H9 (cell line): ENCODE measurements at regions not wholly inside any gene's neighbourhood (a gene's known extent, or its start where the extent isn't known, plus 50 kb on each side); places are given as distances from the start of the nearest gene placed in this dataset.

Source experiments
- DNase-seq: peaks from one replicate; pipeline ENCODE4 v3.0.0-alpha.2; 2017
- H2AFZ ChIP-seq: one replicate; pipeline ENCODE4 v1.6.1; 2013; ENCODE audit warnings: mild to moderate bottlenecking, low read length, control low read depth, moderate library complexity
- H2AK5ac ChIP-seq: 2 replicates; pipeline ENCODE4 v1.6.1; 2013; ENCODE audit warnings: low read length, control low read depth, mixed read lengths; ENCODE audit not compliant: insufficient read length
- H2BK120ac ChIP-seq: one replicate; pipeline ENCODE4 v1.6.1; 2013; ENCODE audit warnings: low read depth, mild to moderate bottlenecking, low read length, control low read depth, inconsistent platforms; ENCODE audit not compliant: poor library complexity, severe bottlenecking
- H2BK12ac ChIP-seq: 2 replicates; pipeline ENCODE4 v1.6.1; 2013; ENCODE audit warnings: low read length, control low read depth, mixed read lengths, low read depth; ENCODE audit not compliant: insufficient read length
- H2BK15ac ChIP-seq: 2 replicates; pipeline ENCODE4 v1.6.1; 2013; ENCODE audit warnings: low read depth, low read length, control low read depth
- H2BK20ac ChIP-seq: one replicate; pipeline ENCODE4 v1.6.1; 2013; ENCODE audit warnings: low read depth, mild to moderate bottlenecking, low read length, control low read depth, inconsistent platforms; ENCODE audit not compliant: poor library complexity, severe bottlenecking
- H2BK5ac ChIP-seq: 2 replicates; pipeline ENCODE4 v1.6.1; 2013; ENCODE audit warnings: low read length, control low read depth, mixed read lengths; ENCODE audit not compliant: insufficient read length
- H3K14ac ChIP-seq: 2 replicates; pipeline ENCODE4 v1.6.1; 2013; ENCODE audit warnings: low read length, control low read depth; ENCODE audit not compliant: insufficient read depth
- H3K18ac ChIP-seq: 2 replicates; pipeline ENCODE4 v1.6.1; 2013; ENCODE audit warnings: low read depth, mild to moderate bottlenecking, mixed read lengths, low read length, control low read depth; ENCODE audit not compliant: insufficient read length
- H3K23ac ChIP-seq: 2 replicates; pipeline ENCODE4 v1.6.1; 2013; ENCODE audit warnings: low read length, control low read depth, mixed read lengths, low read depth; ENCODE audit not compliant: insufficient read length
- H3K23me2 ChIP-seq: 2 replicates; pipeline ENCODE4 v1.6.1; 2013; ENCODE audit warnings: low read depth, mild to moderate bottlenecking, mixed read lengths, low read length, control low read depth; ENCODE audit not compliant: insufficient read length, poor library complexity, severe bottlenecking
- H3K27ac ChIP-seq: 2 replicates; pipeline ENCODE4 v1.5.1; 2013; ENCODE audit warnings: low read length, control low read depth, mixed read lengths, low read depth; ENCODE audit not compliant: insufficient read length
- H3K27me3 ChIP-seq: 2 replicates; pipeline ENCODE4 v1.6.1; 2013; ENCODE audit warnings: low read length, control low read depth, inconsistent platforms; ENCODE audit not compliant: insufficient read depth
- H3K4ac ChIP-seq: 2 replicates; pipeline ENCODE4 v1.6.1; 2013; ENCODE audit warnings: low read depth, mild to moderate bottlenecking, control low read depth, inconsistent platforms, low read length, moderate library complexity
- H3K4me1 ChIP-seq: 2 replicates; pipeline ENCODE4 v1.6.1; 2013; ENCODE audit warnings: low read length, control low read depth, inconsistent platforms; ENCODE audit not compliant: insufficient read depth
- H3K4me2 ChIP-seq: 2 replicates; pipeline ENCODE4 v1.6.1; 2013; ENCODE audit warnings: low read length, control low read depth, mixed read lengths; ENCODE audit not compliant: insufficient read length, insufficient read depth
- H3K56ac ChIP-seq: 2 replicates; pipeline ENCODE4 v1.6.1; 2013; ENCODE audit warnings: low read depth, mild to moderate bottlenecking, mixed read lengths, low read length, control low read depth; ENCODE audit not compliant: insufficient read length
- H3K79me1 ChIP-seq: 2 replicates; pipeline ENCODE4 v1.6.1; 2013; ENCODE audit warnings: low read depth, mild to moderate bottlenecking, moderate library complexity, low read length, control low read depth, inconsistent platforms; ENCODE audit not compliant: insufficient read depth, poor library complexity, severe bottlenecking
- H3K79me2 ChIP-seq: 2 replicates; pipeline ENCODE4 v1.6.1; 2013; ENCODE audit warnings: low read length, control low read depth, inconsistent platforms; ENCODE audit not compliant: insufficient read depth
- H3K9ac ChIP-seq: 2 replicates; pipeline ENCODE4 v1.6.1; 2013; ENCODE audit warnings: low read length, control low read depth, mixed read lengths; ENCODE audit not compliant: insufficient read length; ENCODE audit errors: extremely low read depth
- H3K9me3 ChIP-seq: one replicate; pipeline ENCODE4 v1.6.1; 2013; ENCODE audit warnings: low read depth, low read length, inconsistent platforms; ENCODE audit not compliant: control insufficient read depth
- H3T11ph ChIP-seq: one replicate; pipeline ENCODE4 v1.6.1; 2013; ENCODE audit warnings: mild to moderate bottlenecking, low read length, control low read depth, inconsistent platforms
- H4K20me1 ChIP-seq: one replicate; pipeline ENCODE4 v1.6.1; 2013; ENCODE audit not compliant: control insufficient read depth, insufficient read length, insufficient read depth
- H4K5ac ChIP-seq: 2 replicates; pipeline ENCODE4 v1.6.1; 2013; ENCODE audit warnings: low read depth, mild to moderate bottlenecking, mixed read lengths, low read length, control low read depth; ENCODE audit not compliant: insufficient read length
- H4K8ac ChIP-seq: replicated peaks from 2 replicates; pipeline ENCODE4 v1.6.1; 2013; ENCODE audit warnings: low read length, control low read depth, mixed read lengths, low read depth; ENCODE audit not compliant: insufficient read length
- H4K91ac ChIP-seq: 2 replicates; pipeline ENCODE4 v1.6.1; 2013; ENCODE audit warnings: low read depth, mild to moderate bottlenecking, moderate library complexity, mixed read lengths, low read length, control low read depth; ENCODE audit not compliant: insufficient read length
- H3K27ac Mint-ChIP-seq, 3 experiments: 2 replicates in 2 of 3; 3 replicates in 1 of 3; pipeline ENCODE4 v1.8.0; 2020 to 2021; ENCODE audit warnings: mixed read lengths in 3 of 3, mild to moderate bottlenecking in 1 of 3, moderate library complexity in 1 of 3
- H3K27me3 Mint-ChIP-seq: 2 replicates; pipeline ENCODE4 v1.8.0; 2021; ENCODE audit warnings: low read depth, mild to moderate bottlenecking, moderate library complexity, mixed read lengths
- H3K36me3 Mint-ChIP-seq, 3 experiments: 2 replicates in 2 of 3; 3 replicates in 1 of 3; pipeline ENCODE4 v1.8.0; 2020 to 2021; ENCODE audit warnings: low read depth in 3 of 3, mixed read lengths in 3 of 3; ENCODE audit not compliant: insufficient read depth in 1 of 3
- H3K4me1 Mint-ChIP-seq, 2 experiments: 2 replicates each; pipeline ENCODE4 v1.8.0; 2020; ENCODE audit warnings: mixed read lengths in 2 of 2
- H3K4me3 Mint-ChIP-seq, 2 experiments: 2 replicates in 1 of 2; 3 replicates in 1 of 2; pipeline ENCODE4 v1.8.0; 2020 to 2021; ENCODE audit warnings: mild to moderate bottlenecking in 2 of 2, mixed read lengths in 2 of 2, moderate library complexity in 1 of 2
- H3K9me3 Mint-ChIP-seq, 2 experiments: 2 replicates in 1 of 2; 3 replicates in 1 of 2; pipeline ENCODE4 v1.8.0; 2020; ENCODE audit warnings: mild to moderate bottlenecking in 2 of 2, mixed read lengths in 2 of 2, moderate library complexity in 1 of 2
- WGBS: extraction: QIAGEN DNeasy Blood & Tissue Kit; methylation state at CpG from one replicate; pipeline ENCODE4 v1.1.7; 2013; ENCODE audit warnings: missing lambda C conversion rate, low lambda C conversion rate, mixed read lengths; ENCODE audit not compliant: insufficient read length; ENCODE audit errors: extremely low coverage; 5-methylcytosine and 5-hydroxymethylcytosine counted together
- TF ChIP-seq, protein P1 (sequence below): fragments of 200-600 bp; sonication (generic); conservative IDR thresholded peaks from 3 replicates; pipeline ENCODE4 v1.8.0; 2021; ENCODE audit warnings: antibody characterized with exemption, mild to moderate bottlenecking

- Mint-ChIP-seq H3K4me3 (no peak overlapping the region), H3K36me3 (no peaks in the 10 kb centered on the region; a peak in 1 of 7 replicates), H3K27ac (no peak overlapping the region), H3K27me3 (no peaks in the 10 kb centered on the region), H3K9me3 (peaks cover 2 to 3% of the 10 kb centered on the region in 2 experiments; a peak in 3 of 5 replicates), H3K4me1 (no peaks in the 10 kb centered on the region)
- Histone ChIP-seq H2AFZ (no peak overlapping the region), H3K9me3 (no peaks in the 10 kb centered on the region), H3K4me1 (no peaks in the 10 kb centered on the region), H3K4ac (no peak overlapping the region), H2AK5ac (no peak overlapping the region), H3K23me2 (no peaks in the 10 kb centered on the region), H3K18ac (no peak overlapping the region), H4K91ac (no peak overlapping the region), H3K4me2 (no peak overlapping the region), H4K5ac (no peak overlapping the region), H3K27ac (no peak overlapping the region), H4K8ac (no peak overlapping the region), H2BK120ac (no peak overlapping the region), H3K23ac (no peak overlapping the region), H2BK5ac (no peak overlapping the region), H4K20me1 (no peaks in the 10 kb centered on the region), H2BK15ac (no peak overlapping the region), H3K79me1 (no peaks in the 10 kb centered on the region), H3K56ac (no peak overlapping the region), H2BK12ac (no peak overlapping the region), H3K79me2 (no peaks in the 10 kb centered on the region), H3K14ac (no peak overlapping the region), H3T11ph (no peak overlapping the region), H2BK20ac (no peak overlapping the region), H3K27me3 (no peaks in the 10 kb centered on the region), H3K9ac (no peak overlapping the region)
- no peak for DNase-seq
- TF ChIP-seq, protein P1, sequence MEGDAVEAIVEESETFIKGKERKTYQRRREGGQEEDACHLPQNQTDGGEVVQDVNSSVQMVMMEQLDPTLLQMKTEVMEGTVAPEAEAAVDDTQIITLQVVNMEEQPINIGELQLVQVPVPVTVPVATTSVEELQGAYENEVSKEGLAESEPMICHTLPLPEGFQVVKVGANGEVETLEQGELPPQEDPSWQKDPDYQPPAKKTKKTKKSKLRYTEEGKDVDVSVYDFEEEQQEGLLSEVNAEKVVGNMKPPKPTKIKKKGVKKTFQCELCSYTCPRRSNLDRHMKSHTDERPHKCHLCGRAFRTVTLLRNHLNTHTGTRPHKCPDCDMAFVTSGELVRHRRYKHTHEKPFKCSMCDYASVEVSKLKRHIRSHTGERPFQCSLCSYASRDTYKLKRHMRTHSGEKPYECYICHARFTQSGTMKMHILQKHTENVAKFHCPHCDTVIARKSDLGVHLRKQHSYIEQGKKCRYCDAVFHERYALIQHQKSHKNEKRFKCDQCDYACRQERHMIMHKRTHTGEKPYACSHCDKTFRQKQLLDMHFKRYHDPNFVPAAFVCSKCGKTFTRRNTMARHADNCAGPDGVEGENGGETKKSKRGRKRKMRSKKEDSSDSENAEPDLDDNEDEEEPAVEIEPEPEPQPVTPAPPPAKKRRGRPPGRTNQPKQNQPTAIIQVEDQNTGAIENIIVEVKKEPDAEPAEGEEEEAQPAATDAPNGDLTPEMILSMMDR: no peak
- no CpG with 5 or more reads among the region's 3 CpGs for WGBS
Measured at GRCh38 chr6:115602466-115602865, 458.2 kb downstream of the FRK start.
